Panc1 (cell line): ENCODE measurements at regions not wholly inside any gene's neighbourhood (a gene's known extent, or its start where the extent isn't known, plus 50 kb on each side); places are given as distances from the start of the nearest gene placed in this dataset.

Experiments
- ATAC-seq: fragments of 200-7000 bp; cut with Tn5 transposase; 2 replicates; pipeline ENCODE4 v1.9.1; 2020; ENCODE audit warnings: mild to moderate bottlenecking, moderate library complexity
- BruUV-seq: library from RNA; stranded (reverse); fragments of 400-500 nt; replicated peaks from 2 replicates; lab custom pipeline; 2021; lab: Mats Ljungman, UMichigan
- CTCF ChIA-PET: fragments of 300-600 bp; sonication (Branson Sonifier 250); formaldehyde crosslinking; loops from one replicate; lab custom pipeline; 2022; ENCODE audit warnings: antibody characterized with exemption; lab: Charles Lee
- POLR2A ChIA-PET: fragments of 300-600 bp; sonication (Branson Sonifier 250); formaldehyde crosslinking; loops from one replicate; lab custom pipeline; 2022; ENCODE audit warnings: antibody characterized with exemption; lab: Charles Lee
- DNase-seq: peaks from one replicate; pipeline ENCODE4 v3.0.0-alpha.2; 2010; ENCODE audit warnings: low read depth, low spot score
- H3K27ac ChIP-seq: 2 replicates; pipeline ENCODE4 v1.5.1; 2011; ENCODE audit warnings: mild to moderate bottlenecking, low read length, inconsistent platforms
- H3K27me3 ChIP-seq: fragments of 200-500 bp; sonication (Bioruptor generic); 2 replicates; pipeline ENCODE4 v1.6.0; 2014; ENCODE audit warnings: low read length, inconsistent platforms; ENCODE audit not compliant: control insufficient read depth, insufficient read depth
- H3K36me3 ChIP-seq: fragments of 200-500 bp; sonication (Bioruptor generic); 2 replicates; pipeline ENCODE4 v1.5.1; 2014; ENCODE audit warnings: inconsistent platforms, mild to moderate bottlenecking, low read length, moderate library complexity; ENCODE audit not compliant: control insufficient read depth, insufficient read depth
- H3K4me1 ChIP-seq: 2 replicates; pipeline ENCODE4 v1.5.1; 2011; ENCODE audit warnings: inconsistent platforms, mild to moderate bottlenecking, low read length, moderate library complexity; ENCODE audit not compliant: control insufficient read depth, insufficient read depth
- H3K4me3 ChIP-seq, 2 experiments: 2 replicates each; pipeline ENCODE4 v1.5.1; 2011 to 2012; ENCODE audit warnings: low read depth in 2 of 2, low read length in 2 of 2, mild to moderate bottlenecking in 2 of 2, inconsistent platforms in 1 of 2, moderate library complexity in 1 of 2
- H3K9me3 ChIP-seq: fragments of 200-500 bp; sonication (Bioruptor generic); 2 replicates; pipeline ENCODE4 v1.5.1; 2014; ENCODE audit warnings: low read depth, mild to moderate bottlenecking, inconsistent platforms, low read length, moderate library complexity; ENCODE audit not compliant: control insufficient read depth, insufficient read depth
- CTCF ChIP-seq: fragments of 450-650 bp; IDR thresholded peaks from 2 replicates; pipeline ENCODE4 v1.5.1; 2017; ENCODE audit warnings: mild to moderate bottlenecking
- POLR2AphosphoS5 ChIP-seq: IDR thresholded peaks from 2 replicates; pipeline ENCODE4 v1.6.1; 2012; ENCODE audit warnings: mild to moderate bottlenecking, low read depth, low read length, moderate library complexity
- REST ChIP-seq, 2 experiments: IDR thresholded peaks; 2 replicates each; pipeline ENCODE4 v1.6.1; 2011 to 2012; ENCODE audit warnings: low read depth in 2 of 2, control low read depth in 1 of 2, low read length in 1 of 2, mild to moderate bottlenecking in 1 of 2, moderate library complexity in 1 of 2; ENCODE audit not compliant: insufficient read depth in 1 of 2
- SIN3A ChIP-seq: IDR thresholded peaks from 2 replicates; pipeline ENCODE4 v1.6.1; 2012; ENCODE audit warnings: low read depth, mild to moderate bottlenecking, low read length, moderate library complexity, borderline replicate concordance; ENCODE audit not compliant: insufficient read depth
- TCF7L2 ChIP-seq: IDR thresholded peaks from 2 replicates; pipeline ENCODE4 v1.6.1; 2011; ENCODE audit warnings: mild to moderate bottlenecking, low read depth, low read length, inconsistent platforms
- in situ Hi-C: cut with HindIII; loops from 2 replicates; pipeline ENCODE4 v1.10.0; 2016; ENCODE audit warnings: low sequenced_read_pairs, low pct_unique_long_range_greater_than_20kb
- intact Hi-C: fragments of 100-400 bp; cut with micrococcal nuclease; formaldehyde crosslinking; loops from one replicate; pipeline ENCODE4 v1.10.0; 2022; ENCODE audit not compliant: unreplicated experiment

GRCh38 chr6:134626589-134626988 is 308.7 kb upstream of the SGK1 start:
- Histone ChIP-seq H3K36me3 (no peaks in the 10 kb centered on the region), H3K27me3 (no peaks in the 10 kb centered on the region), H3K4me1 (no peaks in the 10 kb centered on the region), H3K27ac (no peak overlapping the region), H3K4me3 (no peak overlapping the region), H3K9me3 (no peaks in the 10 kb centered on the region)
- ChIA-PET POLR2A (no interaction called here), CTCF (no interaction called here)
- in situ Hi-C loops (no loop called here), intact Hi-C loops (no loop called here)
- BruUV-seq, result no TSS peak
- no peak for ATAC-seq
- TF ChIP-seq REST (IDR thresholded peaks at IDR 0.05; ENCODE audit: insufficient read depth in 1 of 2, low read depth in 2 of 2, low read length in 1 of 2), result no peak
- TF ChIP-seq CTCF, result no peak; the same call in 1 of the 2 replicates
- no peak for TF ChIP-seq POLR2AphosphoS5
- TF ChIP-seq TCF7L2, result no peak
- TF ChIP-seq SIN3A, result no peak
- DNase-seq, result no peak

GRCh38 chr6:134626086-134626485 is 308.2 kb upstream of the SGK1 start:
- Histone ChIP-seq H3K4me3 (no peak overlapping the region), H3K27ac (no peak overlapping the region), H3K9me3 (no peaks in the 10 kb centered on the region), H3K36me3 (no peaks in the 10 kb centered on the region), H3K27me3 (no peaks in the 10 kb centered on the region), H3K4me1 (no peaks in the 10 kb centered on the region)
- ATAC-seq, result no peak
- POLR2A ChIA-PET, result no interaction called here
- DNase-seq, result no peak
- in situ Hi-C loops (no loop called here), intact Hi-C loops (no loop called here)
- CTCF ChIA-PET, result no interaction called here
- BruUV-seq, result no TSS peak
- TF ChIP-seq TCF7L2 (no peak), REST (IDR thresholded peaks at IDR 0.05; ENCODE audit: insufficient read depth in 1 of 2, low read depth in 2 of 2, low read length in 1 of 2) (no peak), POLR2AphosphoS5 (no peak), CTCF (no peak), SIN3A (no peak)
